ENCODE measurements at regions not wholly inside any gene's neighbourhood (a gene's known extent, or its start where the extent isn't known, plus 50 kb on each side); places are given as distances from the start of the nearest gene placed in this dataset.

GRCh38 chr2:42984081-42984480 lies 191.7 kb upstream of the HAAO start:
- no peaks in the 10 kb centered on the region for H3K36me3 Mint-ChIP-seq (ENCODE audit: low read depth)
- peaks cover 7% of the 10 kb centered on the region for H3K4me1 Mint-ChIP-seq (ENCODE audit: low read depth)
- no peaks in the 10 kb centered on the region for H3K9me3 Mint-ChIP-seq (ENCODE audit: low read depth)
- no peak overlapping the region for H3K27ac Mint-ChIP-seq (ENCODE audit: unreplicated experiment)
- no peak for TF ChIP-seq CTCF (IDR thresholded peaks at IDR 0.05)
- no peak for DNase-seq (ENCODE audit: low spot score)
- H3K27me3 Mint-ChIP-seq (ENCODE audit: low read depth), result no peaks in the 10 kb centered on the region
- H3K4me3 Mint-ChIP-seq (ENCODE audit: unreplicated experiment), result no peak overlapping the region

GRCh38 chr2:42980764-42981416 lies 188.5 kb upstream of the HAAO start:
- no peak overlapping the region for H3K4me3 Mint-ChIP-seq (ENCODE audit: unreplicated experiment)
- H3K9me3 Mint-ChIP-seq (ENCODE audit: low read depth), result no peaks in the 10 kb centered on the region
- H3K36me3 Mint-ChIP-seq (ENCODE audit: low read depth), result no peaks in the 10 kb centered on the region
- H3K27ac Mint-ChIP-seq (ENCODE audit: unreplicated experiment), result no peak overlapping the region
- peaks cover 12% of the 10 kb centered on the region for H3K4me1 Mint-ChIP-seq (ENCODE audit: low read depth)
- TF ChIP-seq CTCF (IDR thresholded peaks at IDR 0.05), result no peak
- DNase-seq (ENCODE audit: low spot score), result peak; percentile 4
- no peaks in the 10 kb centered on the region for H3K27me3 Mint-ChIP-seq (ENCODE audit: low read depth)

- no peaks in the 10 kb centered on the region for H3K9me3 Mint-ChIP-seq (ENCODE audit: low read depth)
- H3K4me3 Mint-ChIP-seq (ENCODE audit: unreplicated experiment), result no peak overlapping the region
- H3K27me3 Mint-ChIP-seq (ENCODE audit: low read depth), result no peaks in the 10 kb centered on the region
- H3K36me3 Mint-ChIP-seq (ENCODE audit: low read depth), result no peaks in the 10 kb centered on the region
- H3K4me1 Mint-ChIP-seq (ENCODE audit: low read depth), result peaks cover 20% of the 10 kb centered on the region
- DNase-seq (ENCODE audit: low spot score), result peak; percentile 44
- no peak for TF ChIP-seq CTCF (IDR thresholded peaks at IDR 0.05)
- no peak overlapping the region for H3K27ac Mint-ChIP-seq (ENCODE audit: unreplicated experiment)
Observed at GRCh38 chr2:42979870-42980763, 187.7 kb upstream of the HAAO start.

GRCh38 chr2:42979416-42979869 lies 187.1 kb upstream of the HAAO start:
- Mint-ChIP-seq H3K4me1 (ENCODE audit: low read depth) (peaks cover 25% of the 10 kb centered on the region), H3K4me3 (ENCODE audit: unreplicated experiment) (no peak overlapping the region), H3K9me3 (ENCODE audit: low read depth) (no peaks in the 10 kb centered on the region), H3K27ac (ENCODE audit: unreplicated experiment) (no peak overlapping the region), H3K27me3 (ENCODE audit: low read depth) (no peaks in the 10 kb centered on the region), H3K36me3 (ENCODE audit: low read depth) (no peaks in the 10 kb centered on the region)
- DNase-seq (ENCODE audit: low spot score), result peak; percentile 61
- peak; percentile 34 for TF ChIP-seq CTCF (IDR thresholded peaks at IDR 0.05)

GRCh38 chr2:42978887-42979415 lies 186.6 kb upstream of the HAAO start:
- no peak overlapping the region for H3K4me3 Mint-ChIP-seq (ENCODE audit: unreplicated experiment)
- no peak overlapping the region for H3K27ac Mint-ChIP-seq (ENCODE audit: unreplicated experiment)
- H3K36me3 Mint-ChIP-seq (ENCODE audit: low read depth), result no peaks in the 10 kb centered on the region
- H3K4me1 Mint-ChIP-seq (ENCODE audit: low read depth), result peaks cover 30% of the 10 kb centered on the region
- peak; percentile 37 for DNase-seq (ENCODE audit: low spot score)
- H3K9me3 Mint-ChIP-seq (ENCODE audit: low read depth), result no peaks in the 10 kb centered on the region
- TF ChIP-seq CTCF (IDR thresholded peaks at IDR 0.05), result no peak
- H3K27me3 Mint-ChIP-seq (ENCODE audit: low read depth), result no peaks in the 10 kb centered on the region
